Cardiac muscle cell (in vitro differentiated cells and primary cell): ENCODE measurements at regions not wholly inside any gene's neighbourhood (a gene's known extent, or its start where the extent isn't known, plus 50 kb on each side); places are given as distances from the start of the nearest gene placed in this dataset.

ENCODE experiments used
- DNase-seq, 2 donors: peaks; one replicate each; pipeline versions ENCODE4 v3.0.0 to v3.0.0-alpha.2; 2010 to 2017; ENCODE audit warnings: low read depth in 1 of 2, low spot score in 1 of 2
- H3K27ac ChIP-seq: fragments of 200-600 bp; sonication (generic); 2 replicates; pipeline ENCODE4 v1.5.1; 2016
- H3K27me3 ChIP-seq: fragments of 200-600 bp; sonication (generic); 2 replicates; pipeline ENCODE4 v1.6.0; 2016; ENCODE audit warnings: control low read depth
- H3K36me3 ChIP-seq: fragments of 200-600 bp; sonication (generic); 2 replicates; pipeline ENCODE4 v1.5.1; 2016; ENCODE audit warnings: control low read depth
- H3K4me1 ChIP-seq: fragments of 200-600 bp; sonication (generic); 2 replicates; pipeline ENCODE4 v1.8.1; 2017; ENCODE audit warnings: low read depth, mild to moderate bottlenecking, mixed run types
- H3K4me3 ChIP-seq: fragments of 200-600 bp; sonication (generic); 2 replicates; pipeline ENCODE4 v1.5.1; 2016; ENCODE audit warnings: mild to moderate bottlenecking
- H3K9me3 ChIP-seq: fragments of 200-600 bp; sonication (generic); 2 replicates; pipeline ENCODE4 v1.5.1; 2017; ENCODE audit warnings: low read depth, mild to moderate bottlenecking, control low read depth
- CTCF ChIP-seq: IDR thresholded peaks from 2 replicates; pipeline ENCODE4 v1.5.1; 2012; ENCODE audit warnings: low read depth, mild to moderate bottlenecking, low read length

- no peaks in the 10 kb centered on the region for H3K9me3 ChIP-seq
- TF ChIP-seq CTCF: no peak
Observed at GRCh38 chr12:3367750-3368444, 123.1 kb upstream of the PRMT8 start.

GRCh38 chr12:3371018-3371417, 120.0 kb upstream of the PRMT8 start:
- DNase-seq: no peak
- TF ChIP-seq CTCF: no peak
- H3K27me3 ChIP-seq: peaks cover 36% of the 10 kb centered on the region

More at GRCh38 chr12:3367750-3368444, 123.1 kb upstream of the PRMT8 start:
- DNase-seq: no peak
- no peak overlapping the region for H3K27ac ChIP-seq
- peaks cover 5% of the 10 kb centered on the region for H3K4me1 ChIP-seq
- H3K36me3 ChIP-seq: no peaks in the 10 kb centered on the region
- peaks cover 67% of the 10 kb centered on the region for H3K27me3 ChIP-seq
- no peak overlapping the region for H3K4me3 ChIP-seq

GRCh38 chr12:3375326-3375725, 115.7 kb upstream of the PRMT8 start:
- DNase-seq: no peak
- TF ChIP-seq CTCF: no peak
- Histone ChIP-seq H3K4me3 (no peak overlapping the region), H3K27me3 (peaks cover 9% of the 10 kb centered on the region), H3K36me3 (no peaks in the 10 kb centered on the region), H3K4me1 (peaks cover 17% of the 10 kb centered on the region), H3K9me3 (no peaks in the 10 kb centered on the region), H3K27ac (no peak overlapping the region)

More at GRCh38 chr12:3371018-3371417, 120.0 kb upstream of the PRMT8 start:
- H3K4me1 ChIP-seq: peaks cover 12% of the 10 kb centered on the region
- no peaks in the 10 kb centered on the region for H3K36me3 ChIP-seq
- H3K27ac ChIP-seq: no peak overlapping the region
- H3K9me3 ChIP-seq: no peaks in the 10 kb centered on the region
- H3K4me3 ChIP-seq: no peak overlapping the region

GRCh38 chr12:3376779-3377455, 114.1 kb upstream of the PRMT8 start:
- Histone ChIP-seq H3K9me3 (no peaks in the 10 kb centered on the region), H3K27ac (no peak overlapping the region), H3K4me1 (peaks cover 21% of the 10 kb centered on the region), H3K27me3 (peaks cover 2% of the 10 kb centered on the region), H3K36me3 (no peaks in the 10 kb centered on the region), H3K4me3 (no peak overlapping the region)
- TF ChIP-seq CTCF: no peak
- DNase-seq: no peak

GRCh38 chr12:3378655-3379054, 112.3 kb upstream of the PRMT8 start:
- Histone ChIP-seq H3K4me3 (no peak overlapping the region), H3K27ac (no peak overlapping the region), H3K4me1 (peaks cover 16% of the 10 kb centered on the region), H3K36me3 (no peaks in the 10 kb centered on the region), H3K9me3 (no peaks in the 10 kb centered on the region), H3K27me3 (no peaks in the 10 kb centered on the region)
- DNase-seq: no peak
- TF ChIP-seq CTCF: no peak
